ENCODE measurements at regions not wholly inside any gene's neighbourhood (a gene's known extent, or its start where the extent isn't known, plus 50 kb on each side); places are given as distances from the start of the nearest gene placed in this dataset.

DNA sequence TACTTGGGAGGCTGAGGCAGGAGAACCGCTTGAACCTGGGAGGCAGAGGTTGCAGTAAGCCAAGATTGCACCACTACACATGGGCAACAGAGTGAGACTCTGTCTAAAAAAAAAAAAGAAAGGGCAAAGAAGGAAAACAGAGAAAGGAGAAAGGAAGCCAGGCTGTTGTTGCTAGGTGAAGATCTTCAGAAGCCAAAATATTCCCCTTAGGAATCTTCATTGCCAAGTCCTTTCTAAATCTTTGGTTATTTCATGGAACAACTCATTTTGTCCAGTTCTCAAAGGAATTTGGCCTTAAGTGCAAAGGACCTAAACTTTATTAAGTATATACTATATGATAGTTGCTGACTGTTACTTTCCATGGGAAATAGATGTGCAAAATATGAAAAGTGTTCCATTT, 59.2 kb upstream of the OSBPL11 start (continued):
- TF ChIP-seq, protein P1, sequence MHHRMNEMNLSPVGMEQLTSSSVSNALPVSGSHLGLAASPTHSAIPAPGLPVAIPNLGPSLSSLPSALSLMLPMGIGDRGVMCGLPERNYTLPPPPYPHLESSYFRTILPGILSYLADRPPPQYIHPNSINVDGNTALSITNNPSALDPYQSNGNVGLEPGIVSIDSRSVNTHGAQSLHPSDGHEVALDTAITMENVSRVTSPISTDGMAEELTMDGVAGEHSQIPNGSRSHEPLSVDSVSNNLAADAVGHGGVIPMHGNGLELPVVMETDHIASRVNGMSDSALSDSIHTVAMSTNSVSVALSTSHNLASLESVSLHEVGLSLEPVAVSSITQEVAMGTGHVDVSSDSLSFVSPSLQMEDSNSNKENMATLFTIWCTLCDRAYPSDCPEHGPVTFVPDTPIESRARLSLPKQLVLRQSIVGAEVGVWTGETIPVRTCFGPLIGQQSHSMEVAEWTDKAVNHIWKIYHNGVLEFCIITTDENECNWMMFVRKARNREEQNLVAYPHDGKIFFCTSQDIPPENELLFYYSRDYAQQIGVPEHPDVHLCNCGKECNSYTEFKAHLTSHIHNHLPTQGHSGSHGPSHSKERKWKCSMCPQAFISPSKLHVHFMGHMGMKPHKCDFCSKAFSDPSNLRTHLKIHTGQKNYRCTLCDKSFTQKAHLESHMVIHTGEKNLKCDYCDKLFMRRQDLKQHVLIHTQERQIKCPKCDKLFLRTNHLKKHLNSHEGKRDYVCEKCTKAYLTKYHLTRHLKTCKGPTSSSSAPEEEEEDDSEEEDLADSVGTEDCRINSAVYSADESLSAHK (tag by site-specific recombination; IDR thresholded peaks at IDR 0.05) = no peak
- no peak for TF ChIP-seq ZNF155 (tag by site-specific recombination; IDR thresholded peaks at IDR 0.05)
- no peak for TF ChIP-seq ZNF585B (tag by site-specific recombination; IDR thresholded peaks at IDR 0.05)
- no peak for TF ChIP-seq ZNF23 (tag by site-specific recombination; IDR thresholded peaks at IDR 0.05; ENCODE audit: borderline replicate concordance)
- TF ChIP-seq, protein P2, sequence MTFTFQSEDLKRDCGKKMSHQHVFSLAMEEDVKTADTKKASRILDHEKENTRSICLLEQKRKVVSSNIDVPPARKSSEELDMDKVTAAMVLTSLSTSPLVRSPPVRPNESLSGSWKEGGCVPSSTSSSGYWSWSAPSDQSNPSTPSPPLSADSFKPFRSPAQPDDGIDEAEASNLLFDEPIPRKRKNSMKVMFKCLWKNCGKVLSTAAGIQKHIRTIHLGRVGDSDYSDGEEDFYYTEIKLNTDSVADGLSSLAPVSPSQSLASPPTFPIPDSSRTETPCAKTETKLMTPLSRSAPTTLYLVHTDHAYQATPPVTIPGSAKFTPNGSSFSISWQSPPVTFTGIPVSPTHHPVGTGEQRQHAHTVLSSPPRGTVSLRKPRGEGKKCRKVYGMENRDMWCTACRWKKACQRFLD (tag by site-specific recombination; IDR thresholded peaks at IDR 0.05) = no peak
- no peak for TF ChIP-seq ZNF37A (tag by site-specific recombination; IDR thresholded peaks at IDR 0.05)

GRCh38 chr3:125662675-125663074, 67.4 kb upstream of the OSBPL11 start:
- H3K27ac ChIP-seq (ENCODE audit: extremely low read depth, low read depth, low read length) = no peak overlapping the region
- no peak overlapping the region for H3K4me3 ChIP-seq (ENCODE audit: low read depth, low read length)
- CTCF ChIA-PET = interaction anchor here (0.6 to 0.9 kb wide), 3 partner anchors 10 to 22 kb away, joined by 3 to 4 read pairs (median 3); no protein-coding TSS in a partner anchor
- POLR2A ChIA-PET = no interaction called here
- TF ChIP-seq, protein P3, sequence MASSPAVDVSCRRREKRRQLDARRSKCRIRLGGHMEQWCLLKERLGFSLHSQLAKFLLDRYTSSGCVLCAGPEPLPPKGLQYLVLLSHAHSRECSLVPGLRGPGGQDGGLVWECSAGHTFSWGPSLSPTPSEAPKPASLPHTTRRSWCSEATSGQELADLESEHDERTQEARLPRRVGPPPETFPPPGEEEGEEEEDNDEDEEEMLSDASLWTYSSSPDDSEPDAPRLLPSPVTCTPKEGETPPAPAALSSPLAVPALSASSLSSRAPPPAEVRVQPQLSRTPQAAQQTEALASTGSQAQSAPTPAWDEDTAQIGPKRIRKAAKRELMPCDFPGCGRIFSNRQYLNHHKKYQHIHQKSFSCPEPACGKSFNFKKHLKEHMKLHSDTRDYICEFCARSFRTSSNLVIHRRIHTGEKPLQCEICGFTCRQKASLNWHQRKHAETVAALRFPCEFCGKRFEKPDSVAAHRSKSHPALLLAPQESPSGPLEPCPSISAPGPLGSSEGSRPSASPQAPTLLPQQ (tag by site-specific recombination; IDR thresholded peaks at IDR 0.05) = no peak
- TF ChIP-seq ZNF16 (tag by site-specific recombination; IDR thresholded peaks at IDR 0.05; ENCODE audit: low read depth) = no peak
- TF ChIP-seq ZXDB (tag by site-specific recombination; IDR thresholded peaks at IDR 0.05) = no peak
- TF ChIP-seq ZNF184 (tag by site-specific recombination; IDR thresholded peaks at IDR 0.05) = no peak
- TF ChIP-seq, protein P4, sequence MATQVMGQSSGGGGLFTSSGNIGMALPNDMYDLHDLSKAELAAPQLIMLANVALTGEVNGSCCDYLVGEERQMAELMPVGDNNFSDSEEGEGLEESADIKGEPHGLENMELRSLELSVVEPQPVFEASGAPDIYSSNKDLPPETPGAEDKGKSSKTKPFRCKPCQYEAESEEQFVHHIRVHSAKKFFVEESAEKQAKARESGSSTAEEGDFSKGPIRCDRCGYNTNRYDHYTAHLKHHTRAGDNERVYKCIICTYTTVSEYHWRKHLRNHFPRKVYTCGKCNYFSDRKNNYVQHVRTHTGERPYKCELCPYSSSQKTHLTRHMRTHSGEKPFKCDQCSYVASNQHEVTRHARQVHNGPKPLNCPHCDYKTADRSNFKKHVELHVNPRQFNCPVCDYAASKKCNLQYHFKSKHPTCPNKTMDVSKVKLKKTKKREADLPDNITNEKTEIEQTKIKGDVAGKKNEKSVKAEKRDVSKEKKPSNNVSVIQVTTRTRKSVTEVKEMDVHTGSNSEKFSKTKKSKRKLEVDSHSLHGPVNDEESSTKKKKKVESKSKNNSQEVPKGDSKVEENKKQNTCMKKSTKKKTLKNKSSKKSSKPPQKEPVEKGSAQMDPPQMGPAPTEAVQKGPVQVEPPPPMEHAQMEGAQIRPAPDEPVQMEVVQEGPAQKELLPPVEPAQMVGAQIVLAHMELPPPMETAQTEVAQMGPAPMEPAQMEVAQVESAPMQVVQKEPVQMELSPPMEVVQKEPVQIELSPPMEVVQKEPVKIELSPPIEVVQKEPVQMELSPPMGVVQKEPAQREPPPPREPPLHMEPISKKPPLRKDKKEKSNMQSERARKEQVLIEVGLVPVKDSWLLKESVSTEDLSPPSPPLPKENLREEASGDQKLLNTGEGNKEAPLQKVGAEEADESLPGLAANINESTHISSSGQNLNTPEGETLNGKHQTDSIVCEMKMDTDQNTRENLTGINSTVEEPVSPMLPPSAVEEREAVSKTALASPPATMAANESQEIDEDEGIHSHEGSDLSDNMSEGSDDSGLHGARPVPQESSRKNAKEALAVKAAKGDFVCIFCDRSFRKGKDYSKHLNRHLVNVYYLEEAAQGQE (tag by site-specific recombination; IDR thresholded peaks at IDR 0.05) = no peak
- no peak for TF ChIP-seq ZNF777 (tag by site-specific recombination; IDR thresholded peaks at IDR 0.05; ENCODE audit: borderline replicate concordance)
- no peak for TF ChIP-seq ZNF513 (tag by site-specific recombination; IDR thresholded peaks at IDR 0.05)
- TF ChIP-seq, protein P1 (tag by site-specific recombination; IDR thresholded peaks at IDR 0.05) = no peak
- TF ChIP-seq ZNF391 (tag by site-specific recombination; IDR thresholded peaks at IDR 0.05; ENCODE audit: borderline replicate concordance, low read depth) = no peak
- TF ChIP-seq ZNF549 (tag by site-specific recombination; IDR thresholded peaks at IDR 0.05) = no peak
- no peak for TF ChIP-seq ZNF473 (tag by site-specific recombination; IDR thresholded peaks at IDR 0.05)
- no peaks in the 10 kb centered on the region for H3K9me3 ChIP-seq (ENCODE audit: control insufficient read depth, insufficient read depth, low read depth, low read length)
- no peaks in the 10 kb centered on the region for H3K36me3 ChIP-seq (ENCODE audit: control insufficient read depth in 2 of 2, insufficient read depth in 1 of 2, low read length in 2 of 2)
- H3K4me1 ChIP-seq (ENCODE audit: control insufficient read depth, insufficient read depth, low read length) = no peaks in the 10 kb centered on the region

Measured in HEK293 (cell line).